Thoracic aorta (tissue), 2 donors: ENCODE measurements at regions not wholly inside any gene's neighbourhood (a gene's known extent, or its start where the extent isn't known, plus 50 kb on each side); places are given as distances from the start of the nearest gene placed in this dataset.

ENCODE experiments used
- ATAC-seq: fragments of 150-250 bp; one replicate; pipeline ENCODE4 v1.8.0; 2017; ENCODE audit warnings: low read depth; ENCODE audit not compliant: insufficient number of reproducible peaks, low FRiP score
- DNase-seq: peaks from one replicate; pipeline ENCODE4 v3.0.0-alpha.2; 2020; ENCODE audit warnings: low spot score
- H3K27ac ChIP-seq, 2 donors: fragments of 200-600 bp; sonication (generic); 1 replicate in 1 of 2; 2 replicates in 1 of 2; pipeline ENCODE4 v1.5.1; 2016; ENCODE audit warnings: mild to moderate bottlenecking in 2 of 2, moderate library complexity in 2 of 2
- H3K27me3 ChIP-seq: fragments of 200-600 bp; sonication (generic); replicated peaks from 2 replicates; pipeline ENCODE4 v1.6.0; 2016; ENCODE audit warnings: mild to moderate bottlenecking; ENCODE audit not compliant: insufficient read depth
- H3K36me3 ChIP-seq: fragments of 200-600 bp; sonication (generic); one replicate; pipeline ENCODE4 v1.5.1; 2016
- H3K4me1 ChIP-seq, 2 donors: fragments of 200-600 bp; sonication (generic); 1 replicate in 1 of 2; 2 replicates in 1 of 2; pipeline versions ENCODE4 v1.5.1 to v1.6.0; 2016; ENCODE audit warnings: low read depth in 2 of 2, mild to moderate bottlenecking in 1 of 2; ENCODE audit not compliant: control insufficient read depth in 1 of 2
- H3K4me3 ChIP-seq: fragments of 200-600 bp; sonication (generic); 2 replicates; pipeline ENCODE4 v1.5.1; 2016; ENCODE audit warnings: mild to moderate bottlenecking
- H3K9me3 ChIP-seq: fragments of 200-600 bp; sonication (generic); 2 replicates; pipeline ENCODE4 v1.5.1; 2016
- CTCF ChIP-seq: fragments of 200-600 bp; sonication (generic); IDR thresholded peaks from one replicate; pipeline ENCODE4 v1.5.1; 2019; ENCODE audit warnings: antibody characterized with exemption

GRCh38 chr5:93330506-93330905 lies 250.5 kb downstream of the NR2F1-AS1 start:
- no peak overlapping the region for H3K4me3 ChIP-seq
- no peak for TF ChIP-seq CTCF
- peaks cover 0 to 10% of the 10 kb centered on the region in 2 donors for H3K4me1 ChIP-seq
- no peaks in the 10 kb centered on the region for H3K36me3 ChIP-seq
- ATAC-seq, result no peak
- DNase-seq, result no peak
- H3K27ac ChIP-seq, result no peak overlapping the region
- H3K9me3 ChIP-seq, result no peaks in the 10 kb centered on the region
- H3K27me3 ChIP-seq, result no peaks in the 10 kb centered on the region

DNA sequence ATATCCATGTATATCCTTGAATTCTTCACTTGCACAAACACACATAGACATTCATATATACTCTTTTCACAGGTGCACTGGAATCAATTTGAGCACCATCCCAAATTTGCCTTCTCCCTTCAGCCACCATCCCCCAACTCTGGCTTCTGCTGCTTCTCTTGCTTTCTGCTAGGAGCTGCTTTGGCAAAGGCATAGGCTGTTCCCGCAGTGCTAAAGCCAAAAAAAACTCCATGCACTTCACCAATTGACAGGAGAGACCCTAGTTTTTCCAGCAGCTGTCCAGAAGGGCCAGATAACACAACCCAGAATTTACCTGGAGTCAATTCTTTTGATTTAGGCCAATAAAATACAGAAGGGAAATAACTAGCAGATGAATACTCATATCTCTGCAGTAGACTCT lies 251.3 kb downstream of the NR2F1-AS1 start:
- no peak for DNase-seq
- TF ChIP-seq CTCF, result no peak

DNA sequence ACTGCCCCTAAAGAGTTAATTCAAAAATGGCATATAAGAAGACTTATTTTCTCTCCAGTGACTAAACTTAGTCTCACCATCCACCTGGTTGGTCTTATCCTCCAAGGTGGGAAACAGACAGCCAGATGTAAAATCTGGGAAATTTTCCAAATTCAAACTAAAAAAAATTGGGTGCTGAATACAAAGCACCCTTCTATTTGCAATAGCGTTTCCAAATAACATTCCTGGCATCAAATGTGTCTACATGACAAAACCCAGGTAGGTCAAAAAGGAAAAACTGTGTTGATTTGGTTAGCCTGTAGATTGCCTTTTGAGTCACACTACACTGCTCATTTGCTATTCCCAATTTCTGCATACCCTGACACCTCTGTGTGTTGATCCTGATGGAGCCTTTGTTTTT lies 252.2 kb downstream of the NR2F1-AS1 start:
- Histone ChIP-seq H3K27me3 (no peaks in the 10 kb centered on the region), H3K36me3 (no peaks in the 10 kb centered on the region), H3K4me1 (peaks cover 0 to 10% of the 10 kb centered on the region in 2 donors), H3K27ac (no peak overlapping the region), H3K4me3 (no peak overlapping the region), H3K9me3 (no peaks in the 10 kb centered on the region)
- no peak for DNase-seq
- no peak for TF ChIP-seq CTCF
- no peak for ATAC-seq

More for the DNA sequence above, 251.3 kb downstream of the NR2F1-AS1 start:
- no peak overlapping the region for H3K27ac ChIP-seq
- H3K9me3 ChIP-seq, result no peaks in the 10 kb centered on the region
- H3K4me1 ChIP-seq, result peaks cover 0 to 10% of the 10 kb centered on the region in 2 donors
- no peaks in the 10 kb centered on the region for H3K27me3 ChIP-seq
- ATAC-seq, result no peak
- no peak overlapping the region for H3K4me3 ChIP-seq
- no peaks in the 10 kb centered on the region for H3K36me3 ChIP-seq

GRCh38 chr5:93327605-93328004 lies 253.4 kb downstream of the NR2F1-AS1 start:
- peaks cover 0 to 10% of the 10 kb centered on the region in 2 donors for H3K4me1 ChIP-seq
- no peaks in the 10 kb centered on the region for H3K9me3 ChIP-seq
- no peak overlapping the region for H3K4me3 ChIP-seq
- TF ChIP-seq CTCF, result no peak
- H3K27ac ChIP-seq, result no peak overlapping the region
- DNase-seq, result no peak
- no peaks in the 10 kb centered on the region for H3K36me3 ChIP-seq
- ATAC-seq, result no peak
- H3K27me3 ChIP-seq, result no peaks in the 10 kb centered on the region

DNA sequence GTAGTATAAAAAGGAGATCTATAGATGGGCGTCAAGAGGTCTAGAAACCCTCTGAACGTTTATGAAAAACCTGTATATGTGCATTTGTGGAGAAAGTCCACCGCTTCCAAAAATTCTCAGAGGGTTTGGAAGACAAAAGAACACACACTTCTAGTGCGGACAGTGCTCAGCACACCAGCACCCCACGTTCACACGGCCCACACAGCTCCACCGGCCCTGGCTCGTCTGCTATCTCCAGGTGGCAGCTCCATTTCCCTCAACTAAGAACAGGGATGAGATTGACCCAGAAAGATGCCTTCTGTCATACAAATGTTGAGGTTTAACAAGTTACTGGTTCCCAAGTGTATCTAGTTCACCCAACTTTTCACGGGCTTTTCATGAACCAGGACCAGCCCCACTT lies 255.1 kb downstream of the NR2F1-AS1 start:
- no peak for DNase-seq
- Histone ChIP-seq H3K9me3 (no peaks in the 10 kb centered on the region), H3K4me1 (peaks cover 0 to 10% of the 10 kb centered on the region in 2 donors), H3K27me3 (no peaks in the 10 kb centered on the region), H3K27ac (no peak overlapping the region), H3K4me3 (no peak overlapping the region), H3K36me3 (no peaks in the 10 kb centered on the region)
- no peak for TF ChIP-seq CTCF
- ATAC-seq, result no peak
